ENCODE measurements at regions not wholly inside any gene's neighbourhood (a gene's known extent, or its start where the extent isn't known, plus 50 kb on each side); places are given as distances from the start of the nearest gene placed in this dataset.

DNA sequence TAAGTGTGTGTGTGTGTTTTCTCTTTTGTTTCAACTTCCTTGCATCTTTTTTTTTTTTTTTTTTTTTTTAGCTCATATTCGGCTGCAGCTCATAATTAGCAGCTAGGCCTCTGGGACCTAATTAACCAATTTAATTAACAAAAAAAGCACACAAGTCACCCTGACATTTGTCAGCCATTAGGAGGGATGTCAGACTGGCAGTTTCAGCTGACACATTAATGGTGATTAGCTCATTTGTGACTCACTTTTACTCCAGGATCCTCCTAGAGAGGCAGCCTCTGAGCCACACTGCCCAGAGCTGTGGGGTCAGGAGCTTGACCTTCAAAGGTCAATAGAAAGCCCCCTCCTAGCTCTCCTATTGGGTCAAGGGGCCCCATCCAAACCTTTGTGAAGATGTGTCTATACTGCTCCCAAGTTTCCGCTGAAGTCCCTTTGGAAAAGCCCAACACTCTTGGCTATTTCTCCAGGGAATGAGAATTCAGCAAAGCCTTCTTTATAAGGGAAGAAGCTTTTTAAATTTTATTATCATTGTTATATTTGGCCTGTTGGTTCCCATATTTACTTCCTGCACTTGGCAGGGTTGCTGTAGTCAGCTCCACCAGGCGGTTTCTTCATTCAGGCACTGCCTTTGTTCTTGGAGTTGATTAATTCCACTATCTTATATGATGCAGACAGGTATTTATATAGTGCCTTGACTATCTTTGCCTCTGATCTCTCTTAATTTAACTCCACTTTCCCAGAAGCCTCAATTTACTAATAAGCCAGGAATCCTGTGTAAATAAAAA lies 109.5 kb upstream of the HABP2 start:
- no peak for DNase-seq

GRCh38 chr10:113444766-113445365 lies 108.0 kb upstream of the HABP2 start:
- no peak for DNase-seq

GRCh38 chr10:113445736-113446135 lies 107.1 kb upstream of the HABP2 start:
- no peak for DNase-seq

DNA sequence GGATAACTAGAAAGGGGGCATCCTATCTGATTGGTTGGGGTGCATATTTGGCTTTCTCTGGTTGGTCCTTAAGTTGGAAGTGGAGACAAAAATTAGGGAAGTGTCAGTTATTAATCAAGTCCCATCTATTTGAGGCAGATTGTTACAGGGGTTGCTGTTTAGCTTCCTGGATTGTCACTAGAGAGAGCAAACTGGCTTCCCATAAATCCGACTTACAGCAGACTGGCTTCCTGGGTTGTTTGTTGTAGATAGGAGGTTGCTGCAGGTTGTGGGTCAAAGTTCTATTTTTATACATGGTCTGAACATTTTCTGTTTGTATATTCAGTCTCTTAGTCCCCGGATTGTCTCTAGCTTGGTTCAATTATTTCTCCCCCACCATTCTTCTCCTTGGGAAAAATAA lies 106.1 kb upstream of the HABP2 start:
- DNase-seq, result no peak

GRCh38 chr10:113447278-113447677 lies 105.6 kb upstream of the HABP2 start:
- DNase-seq, result no peak

GRCh38 chr10:113449006-113449695 lies 103.7 kb upstream of the HABP2 start:
- peak; percentile 65 for DNase-seq

GRCh38 chr10:113450046-113450804 lies 102.6 kb upstream of the HABP2 start:
- DNase-seq, result no peak

GRCh38 chr10:113450906-113451305 lies 101.9 kb upstream of the HABP2 start:
- DNase-seq, result no peak

- no peak for DNase-seq
Measured at GRCh38 chr10:113452146-113452845, 100.6 kb upstream of the HABP2 start.

GRCh38 chr10:113453351-113453750 lies 99.5 kb upstream of the HABP2 start:
- no peak for DNase-seq

- peak; percentile 80 for DNase-seq
Measured at GRCh38 chr10:113454341-113455061, 98.4 kb upstream of the HABP2 start.

DNA sequence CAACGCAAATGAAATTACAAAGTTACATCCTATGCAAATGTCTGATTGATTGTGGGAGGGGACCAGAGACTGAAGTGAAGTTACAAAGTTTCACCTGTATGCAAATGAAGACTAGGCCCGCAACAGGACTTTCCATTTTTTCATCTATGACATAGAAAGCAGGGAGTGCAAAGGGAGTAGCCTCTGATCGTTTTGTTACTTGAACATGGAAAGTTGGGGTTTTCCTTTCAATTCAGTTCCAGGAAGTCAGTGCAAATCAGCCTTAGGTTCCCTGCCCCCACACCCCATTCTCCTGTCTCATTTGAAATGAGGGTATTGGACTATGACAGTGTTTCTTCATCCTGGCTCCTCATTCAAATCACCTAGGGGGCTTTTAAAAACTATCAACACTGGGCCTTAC lies 96.9 kb upstream of the HABP2 start:
- DNase-seq, result no peak

DNA sequence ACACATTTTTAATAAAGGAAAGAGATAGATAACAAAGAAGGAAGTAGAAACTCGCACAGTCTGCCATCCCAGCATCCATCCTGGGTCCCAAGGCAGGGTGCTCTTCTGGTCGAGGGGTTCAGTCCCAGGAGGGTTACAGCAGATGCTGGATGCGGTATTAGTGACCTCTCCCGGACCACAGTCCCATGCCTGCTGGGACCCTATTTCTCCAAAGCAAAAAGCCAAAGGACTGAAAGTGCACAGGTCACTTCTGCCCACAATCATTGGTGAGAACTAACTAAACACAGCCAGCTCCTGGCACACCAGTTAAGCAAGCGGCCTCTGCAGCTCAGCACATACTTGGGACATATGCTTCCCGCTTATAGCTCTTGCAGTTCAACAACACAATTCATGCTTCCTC lies 96.1 kb upstream of the HABP2 start:
- no peak for DNase-seq

DNA sequence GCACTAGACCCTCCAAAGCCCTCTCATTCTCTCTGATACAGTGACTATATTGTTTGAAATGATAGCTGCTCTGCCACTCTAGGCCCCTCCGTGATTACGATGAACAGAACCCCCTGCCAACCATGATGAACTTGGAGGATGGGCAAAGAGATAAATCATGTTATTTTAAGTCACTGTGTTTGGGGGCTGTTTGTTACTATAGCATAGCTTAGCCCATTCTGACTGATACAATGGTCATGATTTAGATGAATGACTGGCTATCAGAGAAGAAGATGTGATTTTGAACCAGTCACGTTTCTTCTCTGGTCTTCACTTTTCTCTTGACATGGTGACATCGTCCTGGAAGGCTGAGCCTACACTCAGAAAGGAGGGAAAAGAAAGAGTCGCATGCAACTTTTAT lies 95.4 kb upstream of the HABP2 start:
- no peak for DNase-seq

- DNase-seq, result no peak
Measured at GRCh38 chr10:113458451-113458850, 94.4 kb upstream of the HABP2 start.

- no peak for DNase-seq
Measured at GRCh38 chr10:113458944-113459343, 93.9 kb upstream of the HABP2 start.

DNA sequence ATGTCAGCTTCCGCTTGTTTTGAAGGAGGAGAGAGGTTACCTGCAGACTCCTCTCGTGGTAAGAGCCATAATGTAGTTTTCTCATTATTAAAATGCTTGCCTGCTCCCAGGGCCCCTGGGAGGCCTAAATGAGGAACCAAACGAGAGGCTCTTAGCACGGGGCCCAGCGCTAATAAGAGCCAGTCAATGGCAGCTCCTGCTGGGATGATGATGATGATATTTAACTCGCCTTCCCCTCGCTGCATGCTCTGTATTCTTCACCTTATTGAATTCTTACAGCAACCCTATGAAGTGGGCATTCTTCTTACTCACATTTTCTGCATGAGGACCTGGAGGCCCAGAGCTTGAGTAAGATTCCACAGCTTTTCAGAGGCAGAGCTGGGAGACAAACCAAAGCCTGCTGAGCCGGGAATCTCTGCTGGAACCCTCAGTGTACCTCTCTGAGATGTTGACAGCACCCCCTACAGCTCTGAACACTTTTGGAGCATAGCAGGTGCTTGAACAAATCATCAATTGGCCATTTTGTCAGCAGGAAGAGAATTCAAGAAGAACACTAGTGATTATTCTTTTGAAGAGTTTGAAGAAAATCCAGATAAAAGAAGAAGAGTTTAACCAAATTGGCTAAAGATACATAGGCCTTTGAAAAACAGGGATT lies 93.1 kb upstream of the HABP2 start:
- DNase-seq, result no peak

GRCh38 chr10:113463083-113463482 lies 89.8 kb upstream of the HABP2 start:
- no peak for DNase-seq

DNA sequence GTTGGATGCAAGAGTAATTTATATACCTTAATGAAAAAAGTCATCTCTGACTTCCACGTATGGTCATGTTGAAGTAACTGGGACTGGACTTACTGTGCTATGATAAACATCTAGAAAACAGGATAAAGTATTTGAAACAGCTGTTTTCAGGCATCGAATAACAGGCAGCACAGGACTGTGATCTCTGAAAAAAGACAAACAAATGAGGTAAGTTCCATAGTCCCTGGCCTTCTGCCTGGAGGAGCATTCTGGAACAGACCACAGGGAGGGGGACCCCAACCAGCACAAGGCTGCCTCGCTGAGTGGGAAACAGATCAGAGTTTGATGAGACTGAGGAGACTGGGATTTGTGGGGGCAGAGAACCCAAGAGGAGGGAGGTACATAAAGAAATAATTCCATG lies 89.1 kb upstream of the HABP2 start:
- DNase-seq, result peak; percentile 81

DNA sequence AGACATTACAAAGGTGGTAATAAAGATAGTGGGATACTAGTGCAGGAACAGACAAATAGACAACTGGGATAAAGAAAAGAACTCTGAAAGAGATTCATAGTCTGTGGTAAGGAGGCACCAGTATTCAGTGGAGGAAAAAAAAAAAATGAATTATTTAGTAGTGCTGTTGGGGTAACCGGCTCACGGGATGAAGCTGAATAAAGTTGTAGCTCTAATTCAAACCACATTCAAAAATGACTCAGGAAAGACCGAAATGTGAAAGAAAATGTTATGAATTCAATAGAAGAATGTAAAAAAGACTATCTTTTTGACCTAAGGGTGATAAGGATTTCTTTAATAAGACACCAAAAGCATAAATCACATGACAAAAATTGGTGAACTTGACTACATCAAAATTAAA lies 83.1 kb upstream of the HABP2 start:
- no peak for DNase-seq

Measured in tongue (tissue), 1 donor.